ENCODE measurements at regions not wholly inside any gene's neighbourhood (a gene's known extent, or its start where the extent isn't known, plus 50 kb on each side); places are given as distances from the start of the nearest gene placed in this dataset.
A peak's percentile ranks its signal among the peaks of the same experiment; 100 is the strongest.

GRCh38 chr4:3644849-3645627, 112.8 kb upstream of the LRPAP1 start:
- no peak overlapping the region for H3K4me3 ChIP-seq (replicated peaks in 1 of 3; ENCODE audit: insufficient read depth in 1 of 3, low read depth in 2 of 3, low read length in 3 of 3)
- H3K36me3 ChIP-seq (replicated peaks in 1 of 2; ENCODE audit: control insufficient read depth in 1 of 2, insufficient read depth in 2 of 2, low read length in 2 of 2), result no peaks in the 10 kb centered on the region; a peak in 1 of 5 replicates
- intact Hi-C loops (cut with micrococcal nuclease; ENCODE audit: unreplicated experiment) (no loop called here), in situ Hi-C loops (cut with HindIII; ENCODE audit: extremely low pct_ligation_motif_present, low pct_unique_long_range_greater_than_20kb) (no loop called here)
- H3K79me2 ChIP-seq (ENCODE audit: insufficient read depth, low read length), result no peaks in the 10 kb centered on the region
- FAIRE-seq (no peak), ATAC-seq (no peak), DNase-seq (ENCODE audit: low spot score) (no peak)
- no peaks in the 10 kb centered on the region; the same call in 1 of the 2 replicates for H4K20me1 ChIP-seq (ENCODE audit: insufficient read depth, low read length)
- POLR2A ChIA-PET, result no interaction called here
- H3K4me1 ChIP-seq (ENCODE audit: insufficient read depth, low read length), result no peaks in the 10 kb centered on the region
- no peak overlapping the region for H2AFZ ChIP-seq (ENCODE audit: low read length)
- TF ChIP-seq FOSL2 (CRISPR knock-in tag; IDR thresholded peaks at IDR 0.05) (0 out of 2 replicates have a peak, but pooled peaks have one; percentile 30), SNAPC2 (CRISPR knock-in tag; IDR thresholded peaks at IDR 0.05) (no peak)
- H3K9ac ChIP-seq (ENCODE audit: insufficient read depth, low read depth, low read length), result no peak overlapping the region
- no peaks in the 10 kb centered on the region for H3K9me3 ChIP-seq (ENCODE audit: low read length)
- peaks cover 11 to 71% of the 10 kb centered on the region in 2 experiments; a peak in 4 of 5 replicates for H3K27me3 ChIP-seq (ENCODE audit: control insufficient read depth in 1 of 2, insufficient read depth in 2 of 2, low read length in 2 of 2)
- no peak overlapping the region for H3K27ac ChIP-seq (ENCODE audit: extremely low read length, insufficient read depth, low read length)
- H3K4me2 ChIP-seq (ENCODE audit: low read depth, low read length), result no peak overlapping the region
- WGBS (ENCODE audit: low lambda C conversion rate), result 48% methylated on average over 25 of the region's 33 CpGs
- BruUV-seq (replicated peaks), result no TSS peak
- CTCF ChIA-PET (ENCODE audit: low intra/inter-chr PET ratio, low total read pairs), result no interaction called here

- ChIA-PET CTCF (ENCODE audit: low intra/inter-chr PET ratio, low total read pairs) (no interaction called here), POLR2A (no interaction called here)
- Histone ChIP-seq H2AFZ (ENCODE audit: low read length) (no peak overlapping the region), H3K27me3 (ENCODE audit: control insufficient read depth in 1 of 2, insufficient read depth in 2 of 2, low read length in 2 of 2) (peaks cover 13 to 70% of the 10 kb centered on the region in 2 experiments; a peak in 4 of 5 replicates), H3K9me3 (ENCODE audit: low read length) (no peaks in the 10 kb centered on the region), H3K4me2 (ENCODE audit: low read depth, low read length) (no peak overlapping the region), H3K79me2 (ENCODE audit: insufficient read depth, low read length) (no peaks in the 10 kb centered on the region), H3K4me1 (ENCODE audit: insufficient read depth, low read length) (no peaks in the 10 kb centered on the region), H4K20me1 (ENCODE audit: insufficient read depth, low read length) (no peaks in the 10 kb centered on the region; the same call in 1 of the 2 replicates), H3K4me3 (replicated peaks in 1 of 3; ENCODE audit: insufficient read depth in 1 of 3, low read depth in 2 of 3, low read length in 3 of 3) (no peak overlapping the region), H3K27ac (ENCODE audit: extremely low read length, insufficient read depth, low read length) (no peak overlapping the region), H3K9ac (ENCODE audit: insufficient read depth, low read depth, low read length) (no peak overlapping the region), H3K36me3 (replicated peaks in 1 of 2; ENCODE audit: control insufficient read depth in 1 of 2, insufficient read depth in 2 of 2, low read length in 2 of 2) (no peaks in the 10 kb centered on the region; a peak in 1 of 5 replicates)
- in situ Hi-C loops (cut with HindIII; ENCODE audit: extremely low pct_ligation_motif_present, low pct_unique_long_range_greater_than_20kb) (no loop called here), intact Hi-C loops (cut with micrococcal nuclease; ENCODE audit: unreplicated experiment) (no loop called here)
- no TSS peak for BruUV-seq (replicated peaks)
- ATAC-seq (no peak), FAIRE-seq (no peak), DNase-seq (ENCODE audit: low spot score) (no peak)
- WGBS (ENCODE audit: low lambda C conversion rate), result 49% methylated on average over 17 of the region's 26 CpGs
- no peak for TF ChIP-seq ZNF224 (CRISPR knock-in tag; IDR thresholded peaks at IDR 0.05)
- peak; percentile 70 for TF ChIP-seq ZNF768 (CRISPR knock-in tag; IDR thresholded peaks at IDR 0.05)
These were observed 111.6 kb upstream of the LRPAP1 start for GRCh38 chr4:3643518-3644433.
